Endodermal cell (in vitro differentiated cells): ENCODE measurements at regions not wholly inside any gene's neighbourhood (a gene's known extent, or its start where the extent isn't known, plus 50 kb on each side); places are given as distances from the start of the nearest gene placed in this dataset.

ENCODE experiments used
- DNase-seq: peaks from one replicate; pipeline ENCODE4 v3.0.0-alpha.2; 2017
- H3K27ac ChIP-seq: 2 replicates; pipeline ENCODE4 v1.5.1; 2013; ENCODE audit warnings: mild to moderate bottlenecking, low read depth, low read length, moderate library complexity
- H3K27me3 ChIP-seq: 2 replicates; pipeline ENCODE4 v1.6.1; 2013; ENCODE audit warnings: mild to moderate bottlenecking, low read length, moderate library complexity; ENCODE audit not compliant: insufficient read depth, control insufficient read depth, poor library complexity, severe bottlenecking
- H3K36me3 ChIP-seq: 2 replicates; pipeline ENCODE4 v1.7.0; 2013; ENCODE audit warnings: mild to moderate bottlenecking, low read length, moderate library complexity; ENCODE audit not compliant: control insufficient read depth, insufficient read depth
- H3K4me1 ChIP-seq: one replicate; pipeline ENCODE4 v1.7.0; 2013; ENCODE audit warnings: low read length; ENCODE audit not compliant: control insufficient read depth, insufficient read depth
- H3K4me3 ChIP-seq: 2 replicates; pipeline ENCODE4 v1.5.1; 2013; ENCODE audit warnings: mild to moderate bottlenecking, low read length, moderate library complexity
- H3K9ac ChIP-seq: 2 replicates; pipeline ENCODE4 v1.6.1; 2013; ENCODE audit warnings: mild to moderate bottlenecking, low read length, moderate library complexity; ENCODE audit not compliant: poor library complexity, severe bottlenecking; ENCODE audit errors: extremely low read depth
- H3K9me3 ChIP-seq: 2 replicates; pipeline ENCODE4 v1.6.1; 2013; ENCODE audit warnings: mild to moderate bottlenecking, low read length, moderate library complexity; ENCODE audit not compliant: control insufficient read depth
- H3K27ac Mint-ChIP-seq: 2 replicates; pipeline ENCODE4 v1.8.0; 2020; ENCODE audit warnings: mixed read lengths
- H3K27me3 Mint-ChIP-seq: 2 replicates; pipeline ENCODE4 v1.8.0; 2021; ENCODE audit warnings: mild to moderate bottlenecking, mixed read lengths; ENCODE audit not compliant: insufficient read depth
- H3K36me3 Mint-ChIP-seq: 2 replicates; pipeline ENCODE4 v1.8.0; 2020; ENCODE audit warnings: low read depth, mixed read lengths
- H3K4me1 Mint-ChIP-seq: 2 replicates; pipeline ENCODE4 v1.8.0; 2020; ENCODE audit warnings: mixed read lengths
- H3K4me3 Mint-ChIP-seq: 2 replicates; pipeline ENCODE4 v1.8.0; 2020; ENCODE audit warnings: mild to moderate bottlenecking, moderate library complexity, mixed read lengths
- H3K9me3 Mint-ChIP-seq: 2 replicates; pipeline ENCODE4 v1.8.0; 2020; ENCODE audit warnings: mild to moderate bottlenecking, mixed read lengths
- CTCF ChIP-seq: fragments of 200-600 bp; sonication (generic); conservative IDR thresholded peaks from 2 replicates; pipeline ENCODE4 v1.5.0; 2021; ENCODE audit warnings: antibody characterized with exemption, mild to moderate bottlenecking
- WGBS, 2 experiments: methylation state at CpG; one replicate each; pipeline versions ENCODE4 v1.1.5 to v1.1.7; 2013; ENCODE audit warnings: missing lambda C conversion rate in 2 of 2, mixed read lengths in 1 of 2; ENCODE audit not compliant: insufficient coverage in 1 of 2, insufficient read length in 1 of 2; 5-methylcytosine and 5-hydroxymethylcytosine counted together

DNA sequence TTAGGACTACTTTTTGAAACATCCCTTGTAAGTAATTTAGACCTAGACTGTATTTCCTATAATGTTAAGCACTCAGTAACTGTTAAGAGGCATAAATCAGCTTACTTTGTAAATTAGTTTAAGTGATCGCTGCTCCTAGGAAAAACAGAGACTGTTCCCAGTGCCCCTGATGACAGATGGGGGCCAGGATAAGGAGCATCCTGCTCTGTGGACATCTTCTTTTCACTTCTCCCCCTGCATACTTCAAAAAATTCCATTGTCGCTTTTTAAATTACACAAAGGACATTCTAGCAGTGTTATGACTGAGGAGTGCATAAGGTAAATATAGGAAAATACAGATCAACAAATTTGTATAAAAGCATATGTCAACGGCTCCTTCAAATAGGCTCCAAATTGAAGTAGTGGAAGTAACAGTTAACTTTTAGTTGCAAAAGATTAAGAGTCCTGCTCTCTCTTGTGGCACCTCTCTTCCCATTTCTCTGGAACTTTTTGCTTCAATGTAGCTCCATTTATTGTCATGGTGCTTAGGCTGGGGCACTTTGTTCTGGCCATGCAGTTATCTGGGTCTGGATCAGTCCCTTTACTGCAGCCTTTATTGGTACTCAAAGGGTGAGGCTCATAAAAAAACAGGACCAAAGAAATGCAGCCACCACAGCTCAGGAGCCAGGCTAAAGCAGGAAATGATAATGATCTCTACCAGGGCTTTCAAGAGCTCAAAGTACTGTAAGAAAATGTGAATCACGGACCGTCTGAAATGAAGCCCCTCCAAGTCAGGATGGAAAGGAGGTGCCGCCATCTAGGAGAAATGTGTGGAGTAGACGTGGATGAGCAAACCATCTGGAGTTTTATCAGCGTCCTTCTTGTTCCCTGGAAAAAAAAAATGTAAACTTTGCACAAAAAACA is 162.1 kb upstream of the ZNF516 start:
- DNase-seq, result no peak
- Histone ChIP-seq H3K9ac (no peak overlapping the region), H3K4me1 (no peaks in the 10 kb centered on the region), H3K36me3 (no peaks in the 10 kb centered on the region), H3K27ac (no peak overlapping the region), H3K4me3 (no peak overlapping the region), H3K9me3 (no peaks in the 10 kb centered on the region), H3K27me3 (no peaks in the 10 kb centered on the region)
- H3K9me3 Mint-ChIP-seq, result no peaks in the 10 kb centered on the region
- WGBS, 2 experiments, result 76 to 88% methylated on average over 6 to 7 of the region's 8 CpGs
- no peak overlapping the region for H3K27ac Mint-ChIP-seq
- no peaks in the 10 kb centered on the region for H3K36me3 Mint-ChIP-seq
- no peaks in the 10 kb centered on the region for H3K27me3 Mint-ChIP-seq
- peaks cover 3% of the 10 kb centered on the region for H3K4me1 Mint-ChIP-seq
- peak; percentile 46 for TF ChIP-seq CTCF
- no peak overlapping the region for H3K4me3 Mint-ChIP-seq

DNA sequence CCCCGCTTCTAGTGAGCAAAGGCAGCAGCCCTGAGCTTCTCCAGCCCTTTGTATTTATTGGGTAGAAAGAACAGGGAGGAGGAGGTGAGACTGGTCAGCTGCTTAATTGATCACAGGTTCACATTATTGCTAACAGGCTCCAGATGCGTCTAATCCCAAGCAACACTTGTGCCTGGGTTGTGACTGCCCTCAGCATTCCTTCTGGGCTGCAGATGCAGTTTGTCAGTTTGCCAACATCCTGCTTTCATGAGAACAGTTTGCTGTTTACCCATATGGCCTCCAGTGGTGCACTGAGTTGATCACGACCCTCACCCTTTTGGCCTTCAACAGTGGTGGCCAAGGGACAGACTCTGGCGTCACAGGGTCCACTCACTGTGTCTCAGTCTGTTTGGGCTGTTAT is 159.5 kb upstream of the ZNF516 start:
- Histone ChIP-seq H3K4me1 (no peaks in the 10 kb centered on the region), H3K9me3 (no peaks in the 10 kb centered on the region), H3K27me3 (no peaks in the 10 kb centered on the region), H3K9ac (no peak overlapping the region), H3K36me3 (no peaks in the 10 kb centered on the region), H3K27ac (no peak overlapping the region), H3K4me3 (no peak overlapping the region)
- DNase-seq, result no peak
- no peaks in the 10 kb centered on the region for H3K9me3 Mint-ChIP-seq
- H3K36me3 Mint-ChIP-seq, result no peaks in the 10 kb centered on the region
- 90 to 100% methylated on average over 4 of the region's 4 CpGs for WGBS, 2 experiments
- no peaks in the 10 kb centered on the region for H3K27me3 Mint-ChIP-seq
- H3K4me3 Mint-ChIP-seq, result no peak overlapping the region
- H3K27ac Mint-ChIP-seq, result no peak overlapping the region
- peaks cover 3% of the 10 kb centered on the region for H3K4me1 Mint-ChIP-seq
- no peak for TF ChIP-seq CTCF

DNA sequence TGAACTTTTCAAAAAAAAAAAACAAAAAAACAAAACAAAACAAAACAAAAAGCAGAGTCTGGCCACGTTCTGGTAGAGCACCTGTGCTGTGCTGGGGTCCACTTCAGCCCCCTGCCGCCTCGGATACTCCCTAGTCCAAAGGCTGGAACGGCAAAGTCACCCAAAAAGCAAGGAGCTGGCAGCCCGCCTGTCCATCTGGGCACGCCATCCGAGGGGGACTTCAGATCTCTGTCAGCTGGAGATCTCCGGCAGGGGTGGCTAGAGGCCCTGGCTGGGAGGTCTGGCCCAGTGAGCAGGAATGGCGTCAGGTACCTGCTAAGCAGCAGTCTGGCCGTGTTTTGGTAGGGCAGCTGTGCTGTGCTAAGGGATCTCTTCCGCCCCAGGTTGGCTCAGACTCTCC is 152.3 kb upstream of the ZNF516 start:
- WGBS, 2 experiments, result 91% methylated on average over 8 to 11 of the region's 11 CpGs
- H3K36me3 Mint-ChIP-seq, result no peaks in the 10 kb centered on the region
- no peak overlapping the region for H3K9ac ChIP-seq

More for the DNA sequence above, 152.3 kb upstream of the ZNF516 start:
- Histone ChIP-seq H3K4me3 (no peak overlapping the region), H3K36me3 (no peaks in the 10 kb centered on the region), H3K27me3 (no peaks in the 10 kb centered on the region), H3K27ac (no peak overlapping the region), H3K9me3 (no peaks in the 10 kb centered on the region), H3K4me1 (no peaks in the 10 kb centered on the region)
- Mint-ChIP-seq H3K4me3 (no peak overlapping the region), H3K27ac (no peak overlapping the region), H3K9me3 (peaks cover 5% of the 10 kb centered on the region), H3K27me3 (no peaks in the 10 kb centered on the region), H3K4me1 (no peaks in the 10 kb centered on the region)
- no peak for DNase-seq
- TF ChIP-seq CTCF, result no peak
